GM19397 (cell line): ENCODE measurements at regions not wholly inside any gene's neighbourhood (a gene's known extent, or its start where the extent isn't known, plus 50 kb on each side); places are given as distances from the start of the nearest gene placed in this dataset.

Experiments
- ATAC-seq: cut with Tn5 transposase; IDR thresholded peaks from one replicate; pipeline ENCODE4 v1.9.1; 2021; ENCODE audit warnings: mild to moderate bottlenecking, moderate library complexity; ENCODE audit not compliant: unreplicated experiment

- ATAC-seq, result no peak
Observed at GRCh38 chr5:143870362-143870761, 58.4 kb downstream of the HMHB1 start.

GRCh38 chr5:143870871-143871632 lies 59.1 kb downstream of the HMHB1 start:
- no peak for ATAC-seq

GRCh38 chr5:143871672-143872071 lies 59.7 kb downstream of the HMHB1 start:
- ATAC-seq, result no peak

- no peak for ATAC-seq
Observed at GRCh38 chr5:143874312-143874711, 62.4 kb downstream of the HMHB1 start.

GRCh38 chr5:143877196-143877595 lies 65.2 kb downstream of the HMHB1 start:
- no peak for ATAC-seq

GRCh38 chr5:143878430-143878829 lies 66.5 kb downstream of the HMHB1 start:
- ATAC-seq, result no peak

- no peak for ATAC-seq
Observed at GRCh38 chr5:143879646-143880045, 67.7 kb downstream of the HMHB1 start.

GRCh38 chr5:143880178-143880577 lies 68.2 kb downstream of the HMHB1 start:
- no peak for ATAC-seq

- no peak for ATAC-seq
Observed at GRCh38 chr5:143882520-143882919, 70.6 kb downstream of the HMHB1 start.

GRCh38 chr5:143886096-143886495 lies 74.1 kb downstream of the HMHB1 start:
- no peak for ATAC-seq

GRCh38 chr5:143886651-143887638 lies 75.0 kb downstream of the HMHB1 start:
- ATAC-seq, result no peak

- no peak for ATAC-seq
Observed at GRCh38 chr5:143887903-143888665, 76.1 kb downstream of the HMHB1 start.

- no peak for ATAC-seq
Observed at GRCh38 chr5:143888912-143889311, 77.0 kb downstream of the HMHB1 start.

GRCh38 chr5:143889986-143890385 lies 78.0 kb downstream of the HMHB1 start:
- ATAC-seq, result no peak

- ATAC-seq, result no peak
Observed at GRCh38 chr5:143890487-143890886, 78.5 kb downstream of the HMHB1 start.

GRCh38 chr5:143892271-143892670 lies 80.3 kb downstream of the HMHB1 start:
- no peak for ATAC-seq

- ATAC-seq, result no peak
Observed at GRCh38 chr5:143892908-143893307, 80.9 kb downstream of the HMHB1 start.

- no peak for ATAC-seq
Observed at GRCh38 chr5:143893638-143894037, 81.7 kb downstream of the HMHB1 start.

GRCh38 chr5:143896516-143896915 lies 84.6 kb downstream of the HMHB1 start:
- no peak for ATAC-seq

GRCh38 chr5:143896966-143897365 lies 85.0 kb downstream of the HMHB1 start:
- no peak for ATAC-seq

- no peak for ATAC-seq
Observed at GRCh38 chr5:143898381-143898780, 86.4 kb downstream of the HMHB1 start.
